GM10248 (cell line): ENCODE measurements at regions not wholly inside any gene's neighbourhood (a gene's known extent, or its start where the extent isn't known, plus 50 kb on each side); places are given as distances from the start of the nearest gene placed in this dataset.

Experiments
- CTCF ChIA-PET: fragments of 300-600 bp; sonication (Branson Sonifier 250); formaldehyde crosslinking; extraction: SDS; loops from one replicate; lab custom pipeline; 2021; ENCODE audit warnings: antibody characterized with exemption; lab: Yijun Ruan, JAX
- POLR2A ChIA-PET: fragments of 350-650 bp; sonication (Branson Sonifier 250); formaldehyde crosslinking; extraction: SDS; loops from one replicate; lab custom pipeline; 2020; ENCODE audit warnings: antibody characterized with exemption; lab: Yijun Ruan, JAX
- DNase-seq: peaks from one replicate; pipeline ENCODE4 v3.0.0; 2012; ENCODE audit errors: extremely low spot score
- TF ChIP-seq, protein P1 (sequence below): IDR thresholded peaks from 2 replicates; pipeline ENCODE4 v1.5.1; 2012; ENCODE audit warnings: mild to moderate bottlenecking, low read depth; ENCODE audit errors: extremely low read depth, missing control alignments, control extremely low read depth

DNA sequence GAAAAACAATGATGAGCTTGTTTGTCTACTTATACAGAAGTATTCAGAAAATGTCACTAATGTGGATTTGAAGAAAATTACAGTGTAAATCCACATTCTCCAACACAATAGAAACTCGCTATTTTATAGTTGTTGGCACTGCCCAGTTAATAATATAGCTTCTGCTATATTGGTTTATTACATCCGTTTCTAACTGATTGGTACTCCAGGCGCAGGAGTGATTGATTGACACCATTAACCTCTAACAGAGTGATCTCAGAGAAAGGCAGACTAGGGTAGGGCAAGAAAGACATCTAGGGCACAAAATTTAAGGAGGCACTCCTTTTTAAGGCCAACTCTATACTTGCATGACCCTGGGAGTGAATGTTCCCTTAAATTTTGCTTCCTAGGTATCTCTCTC is 84.0 kb upstream of the MIER3 start:
- ChIA-PET POLR2A (no interaction called here), CTCF (interaction anchor here (1.2 kb wide), 2 partner anchors 10 to 14 kb away, joined by 3 to 4 read pairs; no protein-coding TSS in a partner anchor)
- TF ChIP-seq, protein P1, sequence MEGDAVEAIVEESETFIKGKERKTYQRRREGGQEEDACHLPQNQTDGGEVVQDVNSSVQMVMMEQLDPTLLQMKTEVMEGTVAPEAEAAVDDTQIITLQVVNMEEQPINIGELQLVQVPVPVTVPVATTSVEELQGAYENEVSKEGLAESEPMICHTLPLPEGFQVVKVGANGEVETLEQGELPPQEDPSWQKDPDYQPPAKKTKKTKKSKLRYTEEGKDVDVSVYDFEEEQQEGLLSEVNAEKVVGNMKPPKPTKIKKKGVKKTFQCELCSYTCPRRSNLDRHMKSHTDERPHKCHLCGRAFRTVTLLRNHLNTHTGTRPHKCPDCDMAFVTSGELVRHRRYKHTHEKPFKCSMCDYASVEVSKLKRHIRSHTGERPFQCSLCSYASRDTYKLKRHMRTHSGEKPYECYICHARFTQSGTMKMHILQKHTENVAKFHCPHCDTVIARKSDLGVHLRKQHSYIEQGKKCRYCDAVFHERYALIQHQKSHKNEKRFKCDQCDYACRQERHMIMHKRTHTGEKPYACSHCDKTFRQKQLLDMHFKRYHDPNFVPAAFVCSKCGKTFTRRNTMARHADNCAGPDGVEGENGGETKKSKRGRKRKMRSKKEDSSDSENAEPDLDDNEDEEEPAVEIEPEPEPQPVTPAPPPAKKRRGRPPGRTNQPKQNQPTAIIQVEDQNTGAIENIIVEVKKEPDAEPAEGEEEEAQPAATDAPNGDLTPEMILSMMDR: no peak
- DNase-seq: no peak

DNA sequence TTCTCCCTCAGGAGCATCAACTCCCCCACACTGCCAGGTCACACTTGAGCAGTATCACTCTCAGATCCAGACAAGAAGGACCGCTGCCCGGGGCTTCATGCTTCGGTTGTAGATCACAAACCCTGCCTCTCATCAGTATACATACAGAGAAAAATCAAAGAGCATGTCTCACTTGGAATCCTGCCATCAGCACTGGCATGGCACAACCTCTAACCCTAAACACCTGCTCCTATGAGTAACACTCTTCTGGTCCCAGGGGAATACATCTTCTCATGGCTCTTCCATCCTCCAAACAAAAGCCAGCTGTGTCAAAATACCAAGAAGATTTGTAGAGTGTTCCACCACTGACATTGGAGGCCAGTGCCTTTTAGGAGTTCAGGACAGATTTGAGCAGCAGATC is 84.8 kb upstream of the MIER3 start:
- ChIA-PET POLR2A (no interaction called here), CTCF (interaction anchor here (1.2 kb wide), 1 partner anchor 11 kb away, joined by 4 read pairs; no protein-coding TSS in a partner anchor)
- no peak for DNase-seq
- TF ChIP-seq, protein P1: no peak

DNA sequence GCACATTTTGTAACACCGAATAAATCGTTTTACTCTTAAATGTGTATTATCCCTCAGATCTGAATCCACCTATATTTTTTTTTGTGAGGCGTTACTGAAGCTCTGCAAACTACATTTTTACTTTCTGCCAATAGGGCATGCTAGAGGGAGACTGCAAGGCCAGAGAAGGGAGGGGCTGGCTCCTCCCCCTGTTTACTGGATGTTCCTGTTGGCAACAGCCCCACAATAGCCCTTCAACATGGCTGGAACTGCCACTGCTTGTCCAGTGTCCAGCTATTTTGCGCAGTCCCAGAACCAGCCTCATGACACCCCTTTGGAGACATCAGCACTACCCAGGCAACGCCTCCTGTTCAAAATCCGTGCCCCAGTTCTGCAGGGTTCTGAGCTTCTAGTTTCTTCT is 85.4 kb upstream of the MIER3 start:
- ChIA-PET CTCF (no interaction called here), POLR2A (no interaction called here)
- TF ChIP-seq, protein P1: no peak
- no peak for DNase-seq

DNA sequence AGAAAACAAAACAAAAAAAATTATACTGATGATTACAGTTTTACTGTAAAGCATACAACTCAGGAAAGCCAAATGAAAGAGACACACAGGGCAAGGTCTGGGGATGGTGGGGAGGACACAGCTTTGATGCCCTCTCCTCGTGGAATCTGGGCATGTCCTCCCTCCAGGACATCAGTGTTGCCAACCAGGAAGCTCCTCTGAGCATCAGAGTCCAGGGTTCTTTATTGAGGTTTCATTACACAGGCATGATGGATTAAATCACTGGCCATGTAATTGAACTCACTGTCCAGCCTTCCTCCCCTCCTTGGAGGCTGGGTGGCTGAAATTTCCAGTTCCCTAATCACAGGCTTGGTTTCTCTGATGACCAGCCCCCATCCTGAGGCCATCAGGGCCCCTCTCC is 89.6 kb upstream of the MIER3 start:
- DNase-seq: no peak
- POLR2A ChIA-PET: no interaction called here
- CTCF ChIA-PET: interaction anchor here (0.9 to 1.5 kb wide), 2 partner anchors 11 to 16 kb away, joined by 3 to 5 read pairs; no protein-coding TSS in a partner anchor

DNA sequence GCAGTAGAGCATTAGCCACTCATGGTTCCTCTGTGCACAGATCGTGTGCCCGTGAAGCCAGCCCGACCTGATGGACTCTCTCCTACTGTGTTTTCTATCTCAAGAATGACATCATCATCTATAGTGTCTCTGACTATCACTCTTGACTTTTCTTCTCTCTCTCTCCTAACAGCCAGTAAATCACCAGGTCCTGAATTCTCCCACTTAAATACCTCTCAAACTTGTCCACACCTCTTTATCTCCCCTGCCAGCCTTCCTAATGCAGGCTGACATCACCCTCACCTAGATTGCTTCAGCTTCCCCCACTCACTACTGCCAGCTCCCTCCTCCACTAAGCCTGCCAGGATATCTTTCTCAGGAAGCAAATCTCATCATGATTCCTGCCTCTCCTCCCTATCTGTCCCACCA is 90.6 kb upstream of the MIER3 start:
- ChIA-PET CTCF (no interaction called here), POLR2A (no interaction called here)
- TF ChIP-seq, protein P1: no peak
- no peak for DNase-seq

More for the DNA sequence above, 89.6 kb upstream of the MIER3 start:
- TF ChIP-seq, protein P1: no peak

DNA sequence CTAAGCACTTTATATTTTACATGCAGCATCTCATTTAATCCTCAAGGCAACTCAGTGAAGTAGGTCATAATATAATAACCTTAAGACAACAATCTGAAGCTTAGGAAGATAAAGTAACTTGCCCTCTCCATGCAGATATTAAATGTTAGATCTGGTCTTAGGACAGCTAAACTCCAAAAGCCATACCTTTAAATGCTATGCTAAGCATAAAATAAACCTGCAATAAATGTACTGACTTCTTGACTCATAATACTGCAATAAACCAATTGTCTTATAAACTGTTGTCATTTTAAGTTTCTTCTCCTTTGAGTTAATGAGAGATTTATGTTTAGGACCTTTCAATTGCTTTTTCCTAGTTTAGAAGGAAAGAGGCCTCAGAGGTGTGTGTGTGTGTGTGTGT is 102.2 kb upstream of the MIER3 start:
- ChIA-PET POLR2A (no interaction called here), CTCF (interaction anchor here (1.2 kb wide), 1 partner anchor 11 kb away, joined by 3 read pairs; no protein-coding TSS in a partner anchor)
- DNase-seq: no peak
- TF ChIP-seq, protein P1: no peak
